K562 (cell line): ENCODE measurements at regions not wholly inside any gene's neighbourhood (a gene's known extent, or its start where the extent isn't known, plus 50 kb on each side); places are given as distances from the start of the nearest gene placed in this dataset.

Experiments used
- ATAC-seq: fragments of 200-7000 bp; cut with Tn5 transposase; 3 replicates; pipeline ENCODE4 v1.9.1; 2020; ENCODE audit warnings: moderate library complexity
- BruUV-seq: library from RNA; stranded (reverse); fragments of 400-500 nt; replicated peaks from 2 replicates; lab custom pipeline; 2021; lab: Mats Ljungman, UMichigan
- CTCF ChIA-PET: fragments of 300-600 bp; formaldehyde crosslinking; extraction: SDS; loops from one replicate; lab custom pipeline; 2021; ENCODE audit warnings: low intra/inter-chr PET ratio; lab: Yijun Ruan, JAX
- POLR2A ChIA-PET: fragments of 300-600, 350-650 bp; sonication (Branson Sonifier 250); formaldehyde crosslinking; extraction: SDS; loops from one replicate; lab custom pipeline; 2021; ENCODE audit warnings: antibody characterized with exemption, inconsistent platforms; lab: Yijun Ruan, JAX
- DNase-seq, 4 experiments: peaks; one replicate each; pipeline versions ENCODE4 v3.0.0 to v3.0.0-alpha.2; 2011 to 2018; ENCODE audit warnings: low spot score in 3 of 4, mixed read lengths in 3 of 4; ENCODE audit errors: extremely low read depth in 1 of 4
- FAIRE-seq: peaks from 2 replicates; lab custom pipeline; 2011; peaks lifted over from hg19 to GRCh38; lab: Jason Lieb, UNC
- H2AFZ ChIP-seq: 2 replicates; pipeline ENCODE4 v1.6.0; 2011; ENCODE audit warnings: low read depth, low read length, control low read depth, inconsistent platforms
- H3K27ac ChIP-seq: fragments of 200-600 bp; 3 replicates; pipeline ENCODE4 v1.8.0; 2011; ENCODE audit warnings: low read depth, mild to moderate bottlenecking, control low read depth, inconsistent platforms, low read length, moderate library complexity, mixed read lengths; ENCODE audit errors: extremely low read depth
- H3K27me3 ChIP-seq, 2 experiments: fragments of 300-600 bp in 1 of 2; 2 replicates in 1 of 2; 3 replicates in 1 of 2; pipeline versions ENCODE4 v1.6.0 to v1.8.0; 2011; ENCODE audit warnings: inconsistent platforms in 2 of 2, low read length in 2 of 2, mild to moderate bottlenecking in 1 of 2, mixed read lengths in 1 of 2, moderate library complexity in 1 of 2; ENCODE audit not compliant: control insufficient read depth in 2 of 2, insufficient read depth in 2 of 2
- H3K36me3 ChIP-seq: fragments of 300-600 bp; 3 replicates; pipeline ENCODE4 v1.8.0; 2011; ENCODE audit warnings: mild to moderate bottlenecking, low read length, inconsistent platforms; ENCODE audit not compliant: control insufficient read depth, insufficient read depth
- H3K4me1 ChIP-seq, 2 experiments: fragments of 200-600 bp in 1 of 2; replicated peaks in 1 of 2; 2 replicates in 1 of 2; 3 replicates in 1 of 2; pipeline versions ENCODE4 v1.5.1 to v1.8.0; 2011; ENCODE audit warnings: inconsistent platforms in 2 of 2, low read length in 2 of 2, mild to moderate bottlenecking in 1 of 2, mixed read lengths in 1 of 2, moderate library complexity in 1 of 2; ENCODE audit not compliant: control insufficient read depth in 2 of 2, insufficient read depth in 2 of 2
- H3K4me2 ChIP-seq: 2 replicates; pipeline ENCODE4 v1.6.1; 2011; ENCODE audit warnings: low read length, control low read depth, inconsistent platforms, mixed read lengths; ENCODE audit not compliant: insufficient read depth
- H3K4me3 ChIP-seq: fragments of 200-600 bp; sonication (generic), shearing (Covaris generic); 2 replicates; pipeline ENCODE4 v1.5.1; 2016; ENCODE audit warnings: control low read depth, inconsistent platforms
- H3K79me2 ChIP-seq: fragments of 200-600 bp; 3 replicates; pipeline ENCODE4 v1.8.0; 2011; ENCODE audit warnings: low read length, inconsistent platforms; ENCODE audit not compliant: control insufficient read depth, insufficient read depth
- H3K9ac ChIP-seq, 2 experiments: 2 replicates each; pipeline versions ENCODE4 v1.6.0 to v1.6.1; 2011; ENCODE audit warnings: low read depth in 2 of 2, low read length in 2 of 2, control low read depth in 1 of 2, inconsistent platforms in 1 of 2, mild to moderate bottlenecking in 1 of 2, mixed read lengths in 1 of 2; ENCODE audit not compliant: insufficient read depth in 1 of 2
- H3K9me1 ChIP-seq: one replicate; pipeline ENCODE4 v1.6.0; 2011; ENCODE audit warnings: inconsistent platforms, mild to moderate bottlenecking, low read length, moderate library complexity; ENCODE audit not compliant: control insufficient read depth, insufficient read depth
- H3K9me3 ChIP-seq: replicated peaks from 2 replicates; pipeline ENCODE4 v1.5.1; 2011; ENCODE audit warnings: low read depth, low read length, inconsistent platforms; ENCODE audit not compliant: control insufficient read depth, insufficient read depth
- H4K20me1 ChIP-seq: replicated peaks from 2 replicates; pipeline ENCODE4 v1.6.1; 2011; ENCODE audit warnings: low read length, inconsistent platforms, mixed read lengths; ENCODE audit not compliant: control insufficient read depth, insufficient read depth
- ARID2 ChIP-seq: fragments of 450-650 bp; IDR thresholded peaks from 2 replicates; pipeline ENCODE4 v1.6.1; 2017; ENCODE audit warnings: antibody characterized with exemption, mild to moderate bottlenecking
- HOXB6 ChIP-seq: fragments of 250-450 bp; sonication (Bioruptor Pico); IDR thresholded peaks from 2 replicates; pipeline ENCODE4 v1.5.1; 2022; ENCODE audit warnings: mild to moderate bottlenecking, borderline replicate concordance
- KAT7 ChIP-seq: sonication (generic); formaldehyde crosslinking; IDR thresholded peaks from 2 replicates; pipeline ENCODE4 v1.8.0; 2022; ENCODE audit warnings: missing genetic modification reagents, mild to moderate bottlenecking, borderline replicate concordance
- KDM2B ChIP-seq: fragments of 250-450 bp; sonication (Bioruptor Pico); IDR thresholded peaks from 2 replicates; pipeline ENCODE4 v1.8.0; 2021; ENCODE audit warnings: mild to moderate bottlenecking, moderate library complexity
- MAZ ChIP-seq, 2 experiments: fragments of 450-650 bp in 1 of 2; sonication (generic) in 1 of 2; formaldehyde crosslinking; IDR thresholded peaks in 1 of 2; conservative IDR thresholded peaks in 1 of 2; 2 replicates each; pipeline versions ENCODE4 v1.4.0 to v1.5.0; 2020; ENCODE audit warnings: mild to moderate bottlenecking in 1 of 2, missing genetic modification reagents in 1 of 2
- POLR2B ChIP-seq: fragments of 450-650 bp; IDR thresholded peaks from 2 replicates; pipeline ENCODE4 v1.6.1; 2018; ENCODE audit warnings: low read depth; ENCODE audit not compliant: partially characterized antibody
- POLR2H ChIP-seq: IDR thresholded peaks from 2 replicates; pipeline ENCODE4 v1.6.1; 2016; ENCODE audit warnings: missing genetic modification characterization, low read depth, mild to moderate bottlenecking, control low read depth, missing compliant biosample characterization, moderate library complexity
- ZNF165 ChIP-seq: fragments of 250-450 bp; sonication (Bioruptor Pico); IDR thresholded peaks from 2 replicates; pipeline ENCODE4 v1.4.0; 2020; ENCODE audit warnings: borderline replicate concordance
- WGBS: fragments of 100-300 bp; shearing (Covaris generic); methylation state at CpG from one replicate; pipeline ENCODE4 v1.1.6; 2016; ENCODE audit warnings: low coverage, mixed read lengths; ENCODE audit not compliant: insufficient coverage; ENCODE audit errors: missing lambda C conversion rate; 5-methylcytosine and 5-hydroxymethylcytosine counted together
- in situ Hi-C: fragments of 300-500 bp; cut with MboI; formaldehyde crosslinking; loops from 4 replicates; pipeline ENCODE4 v1.15.0; 2018; ENCODE audit warnings: inconsistent platforms, mixed read lengths
- intact Hi-C: fragments of 100-400 bp; cut with micrococcal nuclease; formaldehyde crosslinking; loops from 2 replicates; pipeline ENCODE4 v1.14.2; 2022
- TF ChIP-seq, protein P1 (sequence below): fragments of 250-450 bp; sonication (Bioruptor Pico); IDR thresholded peaks from 2 replicates; pipeline ENCODE4 v1.4.0; 2020; ENCODE audit warnings: mild to moderate bottlenecking, moderate library complexity

DNA sequence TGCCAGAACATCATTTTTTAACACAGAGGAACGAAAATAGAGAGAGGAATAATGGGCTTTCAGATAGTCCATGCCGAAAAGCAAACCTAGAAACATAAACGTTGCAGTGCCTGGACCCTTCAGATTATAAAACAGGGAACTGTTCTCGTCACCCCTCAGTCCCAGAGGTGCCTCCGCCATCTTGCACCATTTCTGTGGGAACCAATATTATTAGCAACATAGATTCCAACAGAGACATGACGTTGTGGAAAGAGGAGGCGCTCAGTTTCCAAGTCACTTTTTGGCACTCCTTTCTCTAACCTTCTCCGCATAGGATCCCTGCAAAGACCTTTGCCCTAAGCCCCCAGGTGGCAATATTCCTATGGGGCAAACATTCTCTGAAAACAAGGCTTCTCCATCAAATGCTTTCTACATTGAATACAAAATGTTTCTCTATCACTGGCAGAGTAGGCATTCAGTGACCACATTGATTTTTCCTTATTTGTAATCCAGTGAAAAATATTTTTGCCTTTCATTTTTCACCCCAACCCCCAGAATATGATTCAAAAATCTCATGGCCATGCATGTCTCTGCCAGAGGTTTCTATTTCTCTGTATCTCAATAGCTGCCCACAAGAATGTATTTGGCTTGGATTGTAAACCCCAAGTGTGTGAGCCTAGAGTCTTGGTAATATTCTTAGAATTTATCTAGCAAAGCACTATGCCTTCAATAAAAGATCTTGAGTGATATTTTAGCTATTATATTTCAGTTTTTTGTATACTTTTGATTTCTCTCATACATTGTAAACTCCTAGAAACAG, 500.8 kb upstream of the WWC1 start:
- TF ChIP-seq HOXB6 (CRISPR knock-in tag) (no peak), POLR2B (no peak), MAZ (CRISPR knock-in tag; conservative IDR thresholded peaks at IDR 0.05 in 1 of 2, IDR thresholded peaks at IDR 0.05 in 1 of 2) (no peak), POLR2H (tag) (no peak), ZNF165 (no peak), KDM2B (no peak), ARID2 (no peak), KAT7 (CRISPR knock-in tag) (no peak)
- TF ChIP-seq, protein P1, sequence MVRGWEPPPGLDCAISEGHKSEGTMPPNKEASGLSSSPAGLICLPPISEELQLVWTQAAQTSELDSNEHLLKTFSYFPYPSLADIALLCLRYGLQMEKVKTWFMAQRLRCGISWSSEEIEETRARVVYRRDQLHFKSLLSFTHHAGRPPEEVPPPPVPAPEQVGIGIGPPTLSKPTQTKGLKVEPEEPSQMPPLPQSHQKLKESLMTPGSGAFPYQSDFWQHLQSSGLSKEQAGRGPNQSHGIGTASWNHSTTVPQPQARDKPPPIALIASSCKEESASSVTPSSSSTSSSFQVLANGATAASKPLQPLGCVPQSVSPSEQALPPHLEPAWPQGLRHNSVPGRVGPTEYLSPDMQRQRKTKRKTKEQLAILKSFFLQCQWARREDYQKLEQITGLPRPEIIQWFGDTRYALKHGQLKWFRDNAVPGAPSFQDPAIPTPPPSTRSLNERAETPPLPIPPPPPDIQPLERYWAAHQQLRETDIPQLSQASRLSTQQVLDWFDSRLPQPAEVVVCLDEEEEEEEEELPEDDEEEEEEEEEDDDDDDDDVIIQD (CRISPR knock-in tag), result no peak
- Histone ChIP-seq H3K9me1 (no peaks in the 10 kb centered on the region), H3K36me3 (no peaks in the 10 kb centered on the region), H3K4me1 (no peaks in the 10 kb centered on the region), H3K4me3 (no peak overlapping the region), H3K4me2 (no peak overlapping the region), H3K9me3 (no peaks in the 10 kb centered on the region), H4K20me1 (no peaks in the 10 kb centered on the region), H3K27ac (no peak overlapping the region), H2AFZ (no peak overlapping the region), H3K79me2 (no peaks in the 10 kb centered on the region), H3K9ac (no peak overlapping the region), H3K27me3 (no peaks in the 10 kb centered on the region)
- DNase-seq (no peak), FAIRE-seq (no peak), ATAC-seq (no peak)
- in situ Hi-C loops, result no loop called here
- POLR2A ChIA-PET, result no interaction called here
- CTCF ChIA-PET, result no interaction called here
- no TSS peak for BruUV-seq
- 7% methylated on average over 8 of the region's 8 CpGs for WGBS
- intact Hi-C loops, result no loop called here
